C4-2B (cell line): ENCODE measurements at regions not wholly inside any gene's neighbourhood (a gene's known extent, or its start where the extent isn't known, plus 50 kb on each side); places are given as distances from the start of the nearest gene placed in this dataset.

Experiments used
- H3K27ac ChIP-seq: fragments of 450-650 bp; 2 replicates; pipeline ENCODE4 v1.5.1; 2017
- CTCF ChIP-seq: fragments of 450-650 bp; conservative IDR thresholded peaks from 2 replicates; pipeline ENCODE4 v1.5.1; 2017; ENCODE audit warnings: mild to moderate bottlenecking
- ZFX ChIP-seq: fragments of 450-650 bp; IDR thresholded peaks from 2 replicates; pipeline ENCODE4 v1.6.1; 2017

- H3K27ac ChIP-seq: no peak overlapping the region
- TF ChIP-seq ZFX: no peak
- no peak for TF ChIP-seq CTCF
Observed at GRCh38 chr12:97173688-97174410, 266.8 kb downstream of the NEDD1 start.

GRCh38 chr12:97177481-97177880 lies 270.4 kb downstream of the NEDD1 start:
- H3K27ac ChIP-seq: no peak overlapping the region
- TF ChIP-seq ZFX: no peak
- TF ChIP-seq CTCF: no peak

- TF ChIP-seq ZFX (no peak), CTCF (no peak)
- H3K27ac ChIP-seq: no peak overlapping the region
Observed at GRCh38 chr12:97181571-97182265, 274.7 kb downstream of the NEDD1 start.

- no peak overlapping the region for H3K27ac ChIP-seq
- TF ChIP-seq CTCF: no peak
- TF ChIP-seq ZFX: no peak
Observed at GRCh38 chr12:97182769-97183168, 275.7 kb downstream of the NEDD1 start.

- H3K27ac ChIP-seq: no peak overlapping the region
- TF ChIP-seq ZFX: no peak
- TF ChIP-seq CTCF: no peak
Observed at GRCh38 chr12:97184127-97184773, 277.2 kb downstream of the NEDD1 start.

GRCh38 chr12:97185567-97185966 lies 277.0 kb upstream of the RMST start:
- H3K27ac ChIP-seq: no peak overlapping the region
- TF ChIP-seq CTCF (no peak), ZFX (no peak)

GRCh38 chr12:97194546-97194945 lies 268.1 kb upstream of the RMST start:
- no peak overlapping the region for H3K27ac ChIP-seq
- no peak for TF ChIP-seq CTCF
- TF ChIP-seq ZFX: no peak
